PFSK-1 (cell line): ENCODE measurements at regions not wholly inside any gene's neighbourhood (a gene's known extent, or its start where the extent isn't known, plus 50 kb on each side); places are given as distances from the start of the nearest gene placed in this dataset.

Experiments
- FOXP2 ChIP-seq: optimal IDR thresholded peaks from 2 replicates; pipeline ENCODE3; 2011; ENCODE audit warnings: borderline replicate concordance, control low read depth, inconsistent platforms; ENCODE audit not compliant: insufficient read depth; ENCODE audit errors: extremely low read length, extremely low read depth
- POLR2AphosphoS5 ChIP-seq: IDR thresholded peaks from 2 replicates; pipeline ENCODE4 v1.6.1; 2012; ENCODE audit warnings: low read depth, mild to moderate bottlenecking, control low read depth, low read length, moderate library complexity
- REST ChIP-seq, 2 experiments: IDR thresholded peaks; 2 replicates each; pipeline versions ENCODE4 v1.6.1 to v1.8.0; 2011 to 2012; ENCODE audit warnings: low read depth in 2 of 2, low read length in 2 of 2, control low read depth in 1 of 2, inconsistent platforms in 1 of 2, mild to moderate bottlenecking in 1 of 2, moderate library complexity in 1 of 2; ENCODE audit not compliant: insufficient read depth in 1 of 2
- SIN3A ChIP-seq: IDR thresholded peaks from 2 replicates; pipeline ENCODE4 v1.6.1; 2012; ENCODE audit warnings: mild to moderate bottlenecking, low read length, moderate library complexity, borderline replicate concordance; ENCODE audit not compliant: insufficient read depth
- TAF1 ChIP-seq: IDR thresholded peaks from 2 replicates; pipeline ENCODE4 v1.6.1; 2012; ENCODE audit warnings: low read length, control low read depth, borderline replicate concordance; ENCODE audit not compliant: insufficient read depth

- TF ChIP-seq REST (IDR thresholded peaks at IDR 0.05; ENCODE audit: insufficient read depth in 1 of 2, low read depth in 2 of 2, low read length in 2 of 2) (no peak), POLR2AphosphoS5 (no peak), TAF1 (no peak), SIN3A (no peak), FOXP2 (no peak)
Measured at GRCh38 chr21:23712166-23712565, 1895.1 kb downstream of the MRPL39 start.
